Uterus (tissue), 2 donors: ENCODE measurements at regions not wholly inside any gene's neighbourhood (a gene's known extent, or its start where the extent isn't known, plus 50 kb on each side); places are given as distances from the start of the nearest gene placed in this dataset.

Source experiments
- CTCF ChIP-seq, 4 experiments: fragments of 200-600 bp in 2 of 4; fragments of 450-650 bp in 2 of 4; sonication (generic) in 2 of 4; IDR thresholded peaks; one replicate each; pipeline ENCODE4 v1.5.1; 2016 to 2019; ENCODE audit warnings: antibody characterized with exemption in 4 of 4, mild to moderate bottlenecking in 2 of 4, moderate library complexity in 1 of 4
- POLR2A ChIP-seq, 2 donors: fragments of 450-650 bp; IDR thresholded peaks; one replicate each; pipeline ENCODE4 v1.6.1; 2016; ENCODE audit warnings: antibody characterized with exemption in 2 of 2, mild to moderate bottlenecking in 1 of 2, moderate library complexity in 1 of 2

- TF ChIP-seq CTCF (IDR thresholded peaks at IDR 0.05) (no peak), POLR2A (IDR thresholded peaks at IDR 0.05) (no peak)
These were observed 451.7 kb downstream of the QKI start for GRCh38 chr6:163866192-163866591.
